Activated gamma-delta T cell treated with Interleukin-2 at 50 U/mL for 16 hours (primary cell): ENCODE measurements at regions not wholly inside any gene's neighbourhood (a gene's known extent, or its start where the extent isn't known, plus 50 kb on each side); places are given as distances from the start of the nearest gene placed in this dataset.

Source experiments
- DNase-seq: peaks from one replicate; pipeline ENCODE4 v3.0.0-alpha.2; 2020

- no peak for DNase-seq
These were observed 145.4 kb downstream of the ZC3H11B start for GRCh38 chr1:219467524-219467923.

DNA sequence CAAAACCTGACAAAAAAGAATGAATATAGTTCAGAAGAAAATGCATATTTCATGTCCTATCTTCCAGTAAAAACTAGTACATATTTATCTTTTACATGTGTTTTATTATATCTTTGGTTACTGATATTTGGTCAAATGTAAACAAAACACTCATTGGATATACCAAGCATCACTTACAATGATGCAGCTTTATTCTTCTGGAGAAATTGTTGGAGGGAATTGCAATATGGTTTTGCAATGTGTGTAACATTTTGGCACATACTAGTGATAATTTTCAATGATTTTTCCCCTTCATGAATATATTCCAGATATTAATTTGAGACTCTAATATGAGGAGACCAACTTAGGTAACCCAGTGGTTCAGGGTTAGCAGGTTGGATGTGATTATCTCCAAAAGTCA lies 146.1 kb downstream of the ZC3H11B start:
- no peak for DNase-seq

DNA sequence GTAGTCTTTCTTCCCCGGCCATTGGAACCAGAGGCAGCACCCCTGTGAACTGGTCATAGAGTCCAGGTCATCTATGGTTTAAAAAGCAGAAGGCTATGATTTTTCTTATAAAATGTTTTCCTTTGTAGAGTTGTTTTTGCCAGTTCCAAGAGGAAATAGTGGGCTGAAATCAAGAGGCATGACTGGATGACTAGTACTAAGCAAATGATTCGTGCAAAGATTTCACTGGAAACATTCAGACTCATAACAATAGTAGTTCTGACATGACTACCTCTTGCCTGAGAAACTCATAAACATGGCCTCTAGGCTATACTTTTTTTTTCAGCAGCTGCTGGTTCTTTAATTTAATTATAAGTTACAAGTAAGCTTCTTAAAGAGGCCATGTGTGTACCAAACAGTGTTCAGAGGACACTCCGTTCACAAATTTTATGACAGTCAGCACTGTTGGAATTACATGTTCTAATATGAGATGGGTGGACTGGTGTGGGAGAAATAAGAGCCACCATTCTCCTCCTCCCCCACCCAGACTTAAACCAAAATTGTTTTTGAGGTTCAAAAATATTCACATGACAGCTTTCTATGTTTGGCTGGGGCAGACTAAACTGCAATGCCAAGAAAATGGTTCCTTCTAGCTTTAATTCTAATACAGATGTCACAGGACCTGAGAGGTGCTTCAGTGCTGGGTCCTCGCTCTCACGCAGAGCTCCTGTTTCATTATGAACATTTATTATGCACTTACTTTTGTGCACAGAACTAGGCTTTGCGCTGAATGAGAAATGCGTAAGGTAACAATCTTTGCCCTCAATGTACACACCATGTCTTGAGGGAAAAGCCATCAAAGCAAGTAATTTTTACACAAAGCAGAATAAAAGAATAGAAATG lies 147.5 kb downstream of the ZC3H11B start:
- no peak for DNase-seq

DNA sequence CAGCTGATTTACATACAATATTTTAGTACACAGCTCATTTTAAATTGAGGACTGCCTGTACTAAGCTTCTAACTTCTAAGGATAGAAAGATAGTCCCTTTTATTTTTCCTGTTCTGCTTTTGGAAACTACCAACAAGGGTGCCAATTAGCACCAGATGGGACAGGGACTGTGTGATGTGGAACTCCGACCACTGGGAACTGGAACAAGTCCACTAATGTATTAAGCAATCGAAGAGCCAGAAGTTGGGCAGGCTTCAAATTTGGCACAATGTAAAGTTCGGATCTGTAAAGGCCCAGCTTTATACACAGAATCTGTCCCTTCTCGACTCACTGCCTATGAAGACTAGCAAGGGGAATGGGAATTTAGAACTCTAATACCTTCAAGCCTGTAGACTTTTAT lies 149.3 kb downstream of the ZC3H11B start:
- DNase-seq, result no peak

DNA sequence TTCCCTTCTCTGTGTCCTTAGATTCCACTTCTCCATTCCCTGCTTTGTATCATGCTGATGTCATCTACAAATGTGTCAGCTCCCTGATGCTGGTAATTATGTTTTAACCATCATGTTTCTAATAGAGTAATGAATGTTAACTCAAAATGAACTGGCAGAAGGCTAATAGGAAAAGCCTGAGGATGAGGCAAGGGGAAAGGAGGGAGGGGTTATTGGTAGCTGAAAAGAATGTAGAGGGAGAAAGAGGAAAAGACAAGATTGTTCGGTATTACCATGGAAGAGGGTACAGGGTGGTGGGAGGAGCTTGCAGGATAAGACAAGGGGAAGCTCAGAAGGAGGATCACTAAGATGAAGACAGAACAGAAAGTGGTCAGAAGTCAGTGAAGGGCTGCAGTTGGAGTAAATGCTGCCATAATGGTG lies 150.9 kb downstream of the ZC3H11B start:
- no peak for DNase-seq

DNA sequence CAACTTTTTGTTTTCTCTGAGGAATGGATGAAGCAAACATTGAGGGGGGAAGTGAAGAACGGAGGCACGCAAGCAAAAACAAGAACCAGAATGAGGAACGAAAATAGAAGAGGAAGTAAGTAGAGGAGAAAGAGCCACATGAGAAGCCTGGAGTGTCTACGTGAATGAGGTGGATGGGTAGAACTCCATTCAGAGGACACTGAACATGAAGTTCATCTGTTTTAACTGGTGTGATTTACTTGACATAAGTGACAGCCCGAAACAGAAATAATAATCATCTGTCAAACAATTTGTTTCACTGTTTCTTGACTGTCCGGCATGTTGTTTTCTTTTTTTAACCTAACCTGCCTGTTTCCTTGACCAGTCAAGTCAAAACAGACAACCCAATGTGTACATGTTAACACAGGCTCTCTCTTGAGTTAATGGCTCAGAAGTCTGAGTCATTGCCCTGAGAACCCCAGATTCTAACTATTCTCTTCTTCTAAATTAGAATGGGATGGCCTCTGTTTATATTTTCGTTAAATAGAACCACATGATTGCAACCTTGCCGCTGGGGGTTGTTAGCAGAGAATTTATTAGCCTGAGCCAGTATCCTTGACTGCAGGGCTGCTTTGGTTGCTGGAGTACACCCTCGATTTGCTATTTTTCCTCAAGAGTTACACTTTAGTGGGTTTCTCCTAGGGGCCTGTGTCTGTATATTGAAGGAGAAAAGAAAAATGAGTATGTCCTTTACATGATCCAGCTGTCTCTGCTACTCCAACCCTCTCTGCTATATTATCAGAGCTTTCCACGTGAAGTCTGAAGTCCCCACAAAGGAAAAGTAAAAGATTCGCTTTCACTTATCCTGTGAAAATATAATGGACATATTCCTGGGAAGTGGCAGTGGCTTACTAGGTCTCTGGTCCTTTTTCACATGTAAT lies 151.7 kb downstream of the ZC3H11B start:
- DNase-seq, result no peak

DNA sequence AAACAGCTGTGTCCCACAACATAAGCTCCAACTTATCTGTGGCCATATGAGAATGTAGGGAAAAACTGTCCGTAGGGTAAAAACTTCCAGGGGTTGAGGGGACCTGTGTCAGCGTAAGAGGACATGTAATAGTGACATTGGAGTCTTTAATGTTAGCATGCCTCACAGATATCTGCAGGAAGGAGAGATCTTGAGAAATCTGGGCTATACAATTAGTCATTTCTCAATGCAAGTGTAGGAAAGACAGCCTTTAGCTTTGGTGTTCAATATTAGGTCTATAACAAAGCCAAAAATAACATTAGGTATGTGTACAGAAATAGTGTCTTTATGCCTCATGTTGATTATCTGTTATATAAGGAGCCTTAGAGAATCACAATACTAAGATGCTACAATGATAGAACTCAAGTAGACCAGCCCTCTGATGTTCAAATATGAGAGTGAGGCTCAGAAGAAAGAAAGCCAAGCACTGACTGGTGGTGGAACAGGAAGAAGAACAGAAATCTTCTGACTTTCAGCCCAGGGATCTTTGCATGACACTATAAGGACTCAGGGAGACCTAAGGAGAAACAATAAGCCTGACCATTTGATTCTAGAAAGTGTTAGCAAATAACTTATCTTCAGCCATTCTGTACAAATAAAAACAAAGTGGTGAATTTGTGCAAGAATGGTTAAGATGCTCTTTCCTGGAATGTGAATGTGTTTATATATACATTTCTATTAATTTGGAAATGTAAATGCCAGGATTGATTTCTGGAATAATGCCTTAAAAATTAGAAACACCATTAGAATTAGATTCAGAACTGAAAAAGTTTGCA lies 152.6 kb downstream of the ZC3H11B start:
- DNase-seq, result no peak

DNA sequence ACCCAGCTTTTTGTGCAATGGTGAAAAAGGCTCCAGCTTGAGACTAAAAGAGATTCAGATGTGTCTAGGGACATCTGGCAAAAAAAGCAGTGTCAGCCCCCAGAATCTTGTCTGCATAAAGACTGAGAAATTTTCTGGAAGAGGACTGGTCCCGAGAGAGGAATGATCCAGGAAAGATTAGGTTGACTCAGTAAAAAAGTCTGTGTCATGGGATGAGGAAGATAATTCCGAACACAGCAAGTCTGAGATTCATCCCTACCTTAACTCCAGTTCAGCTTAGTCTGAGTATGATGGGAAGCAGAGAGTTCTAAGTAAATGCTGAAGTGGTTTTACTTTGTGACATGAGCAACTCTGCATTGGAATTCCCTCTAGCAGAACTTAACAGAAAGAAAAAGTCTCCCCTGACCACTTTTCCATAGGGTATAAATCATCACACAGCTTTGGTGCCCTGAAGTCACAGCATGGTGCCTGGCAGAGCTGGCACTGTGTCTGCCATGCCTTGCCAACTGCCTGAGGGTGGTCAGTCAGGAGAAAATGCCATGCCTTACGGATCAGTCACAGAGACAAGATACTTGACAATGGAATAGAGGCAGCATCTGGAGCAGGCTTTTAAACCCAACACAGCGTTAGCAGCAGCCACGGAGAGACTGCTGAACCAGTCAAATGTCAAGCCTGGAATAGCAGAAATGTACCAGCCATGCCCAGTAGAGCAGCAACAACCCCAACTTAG lies 153.4 kb downstream of the ZC3H11B start:
- no peak for DNase-seq

- DNase-seq, result no peak
These were observed 166.6 kb downstream of the ZC3H11B start for GRCh38 chr1:219446288-219446687.

GRCh38 chr1:219445864-219446263 lies 167.0 kb downstream of the ZC3H11B start:
- DNase-seq, result no peak

GRCh38 chr1:219444474-219444873 lies 168.4 kb downstream of the ZC3H11B start:
- DNase-seq, result no peak

DNA sequence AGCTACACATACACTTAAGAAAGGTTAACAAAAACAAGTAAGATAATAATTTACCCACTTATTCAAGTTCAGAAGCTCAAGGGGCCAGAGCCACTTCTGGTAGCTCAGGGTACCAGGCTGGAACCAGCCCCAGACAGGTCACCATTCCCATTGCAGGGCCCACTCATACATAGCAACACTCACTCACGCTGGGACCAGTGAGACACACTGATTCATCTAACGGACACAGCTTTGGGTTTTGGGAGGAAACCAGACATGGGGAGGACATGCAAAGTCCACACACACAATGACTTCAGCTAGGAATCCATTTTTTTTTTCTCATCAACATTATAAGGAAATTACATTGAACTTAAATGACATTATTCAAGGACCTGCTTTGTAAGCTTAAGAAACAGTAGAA lies 169.1 kb downstream of the ZC3H11B start:
- DNase-seq, result no peak

GRCh38 chr1:219442611-219443061 lies 170.3 kb downstream of the ZC3H11B start:
- no peak for DNase-seq

- DNase-seq, result no peak
These were observed 171.0 kb downstream of the ZC3H11B start for GRCh38 chr1:219441884-219442283.

GRCh38 chr1:219439376-219439775 lies 173.5 kb downstream of the ZC3H11B start:
- DNase-seq, result no peak

DNA sequence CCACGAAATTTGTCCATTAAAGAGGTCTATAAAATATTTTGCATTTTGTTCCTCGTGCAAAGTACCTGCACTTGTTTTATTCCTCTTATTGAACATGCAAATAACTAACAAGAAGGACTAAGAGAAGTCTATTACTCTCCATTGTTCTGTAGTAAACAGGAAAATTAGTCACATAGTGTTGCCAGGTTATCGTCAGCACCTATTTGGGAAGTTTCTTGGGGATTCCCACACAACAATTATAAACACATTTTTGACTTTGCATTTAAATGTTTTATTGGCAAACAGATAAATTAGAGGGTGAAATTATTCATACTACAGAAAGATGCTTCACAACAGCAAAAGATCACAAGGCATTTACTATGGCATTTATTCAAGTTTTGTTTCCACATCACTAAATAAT lies 174.5 kb downstream of the ZC3H11B start:
- no peak for DNase-seq

- DNase-seq, result no peak
These were observed 178.0 kb downstream of the ZC3H11B start for GRCh38 chr1:219434923-219435297.

- DNase-seq, result no peak
These were observed 178.5 kb downstream of the ZC3H11B start for GRCh38 chr1:219434285-219434922.

DNA sequence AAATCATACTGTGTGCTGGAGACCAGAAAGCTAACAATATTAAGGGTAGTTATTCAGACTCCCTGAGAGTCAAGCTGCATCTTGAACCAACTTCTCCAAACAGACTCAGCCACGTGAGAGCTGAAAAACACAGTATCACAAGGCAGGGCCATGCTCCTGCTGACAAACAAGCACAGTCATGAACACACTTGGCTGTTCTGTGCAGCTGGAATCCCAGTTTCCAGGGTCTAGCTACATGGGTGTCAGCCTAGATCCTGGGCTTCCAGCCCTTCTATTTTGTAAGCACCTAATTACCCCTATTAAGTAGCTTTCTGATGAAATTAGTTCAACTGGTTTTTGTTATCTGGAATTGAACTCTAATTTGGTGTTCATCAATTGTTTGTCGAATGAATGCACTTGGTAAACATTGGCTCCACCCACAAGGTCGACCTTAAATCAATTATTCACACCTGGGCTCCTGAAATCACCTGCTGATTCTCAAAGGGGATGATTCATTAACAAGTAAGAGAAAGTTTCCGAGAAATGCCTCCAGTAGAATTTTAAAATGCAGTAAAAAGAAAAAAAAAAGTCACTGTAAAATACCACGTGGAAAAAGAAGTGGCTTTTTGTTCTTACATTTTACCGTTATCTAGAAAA lies 179.3 kb downstream of the ZC3H11B start:
- no peak for DNase-seq

DNA sequence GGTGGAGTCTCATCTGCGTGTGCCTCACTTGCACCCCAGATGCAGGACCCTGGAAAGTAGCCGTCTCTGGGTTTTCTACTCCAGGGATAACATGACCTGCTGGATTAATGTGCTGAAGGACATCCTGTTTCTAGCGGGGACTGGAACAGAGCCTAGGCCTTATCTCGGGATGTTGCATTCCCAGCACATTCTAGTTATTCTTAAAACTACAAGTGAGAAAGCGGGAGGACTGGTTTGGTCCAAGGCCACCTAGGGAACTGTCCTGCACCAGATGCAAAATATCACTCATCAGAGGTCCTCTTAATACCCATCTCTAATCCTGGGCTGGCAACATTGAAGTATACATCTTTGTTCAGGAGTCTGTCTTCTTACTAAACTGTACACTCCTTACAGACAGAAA lies 179.9 kb downstream of the ZC3H11B start:
- DNase-seq, result no peak

DNA sequence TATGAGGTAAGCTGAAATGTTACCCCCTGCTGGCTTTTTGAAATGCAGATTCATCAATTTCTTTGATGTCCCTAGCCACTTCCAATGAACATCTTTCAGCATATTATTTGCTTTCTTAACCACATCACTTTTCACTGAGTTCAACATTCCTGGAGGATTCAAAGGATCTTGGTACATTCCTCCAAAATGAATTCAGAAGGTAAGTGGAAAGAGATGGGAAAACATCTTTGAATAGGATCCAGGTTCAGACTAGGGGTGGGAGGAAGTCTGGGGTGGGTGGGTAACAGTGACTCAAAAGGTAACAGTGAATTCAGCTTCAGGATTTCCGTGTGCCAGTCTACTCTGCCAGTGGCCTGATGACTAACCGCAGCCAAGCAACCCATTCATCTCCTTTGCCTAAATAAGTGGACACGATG lies 180.7 kb downstream of the ZC3H11B start:
- DNase-seq, result no peak
